ENCODE measurements at regions not wholly inside any gene's neighbourhood (a gene's known extent, or its start where the extent isn't known, plus 50 kb on each side); places are given as distances from the start of the nearest gene placed in this dataset.
A peak's percentile ranks its signal among the peaks of the same experiment; 100 is the strongest.

GRCh38 chr4:142961866-142962265 is 115.8 kb upstream of the INPP4B start:
- Histone ChIP-seq H3K4me2 (replicated peaks; ENCODE audit: extremely low read depth, low read length, poor library complexity, severe bottlenecking) (peak overlapping the region; percentile 56), H4K20me1 (ENCODE audit: insufficient read depth, low read length) (no peaks in the 10 kb centered on the region), H3K9me3 (replicated peaks in 1 of 2; ENCODE audit: control insufficient read depth in 1 of 2, insufficient read depth in 1 of 2, low read length in 2 of 2) (peaks cover 0 to 10% of the 10 kb centered on the region in 2 donors), H2AFZ (ENCODE audit: insufficient read depth, low read depth, low read length, poor library complexity, severe bottlenecking) (peak overlapping the region; percentile 19), H3K4me3 (replicated peaks in 1 of 3; ENCODE audit: low read depth in 2 of 3, low read length in 3 of 3) (peak overlapping the region in 1 of 3 experiments; percentile 44), H3K9ac (ENCODE audit: insufficient read depth, low read length, poor library complexity, severe bottlenecking) (peak overlapping the region; percentile 38), H3K36me3 (replicated peaks in 1 of 2; ENCODE audit: control insufficient read depth in 1 of 2, insufficient read depth in 2 of 2, low read length in 2 of 2) (no peaks in the 10 kb centered on the region), H3K79me2 (ENCODE audit: insufficient read depth, low read length) (no peaks in the 10 kb centered on the region), H3K27ac (ENCODE audit: low read depth in 1 of 2, low read length in 2 of 2) (peak overlapping the region; percentile 51 to 81), H3K4me1 (ENCODE audit: control insufficient read depth in 1 of 2, insufficient read depth in 2 of 2, low read length in 2 of 2) (peaks cover 38 to 40% of the 10 kb centered on the region in 2 donors), H3K27me3 (ENCODE audit: control insufficient read depth in 2 of 2, insufficient read depth in 2 of 2, low read length in 2 of 2) (no peaks in the 10 kb centered on the region)
- WGBS (ENCODE audit: insufficient coverage), result no CpG with 5 or more reads among the region's 1 CpG
- Mint-ChIP-seq H3K36me3 (peaks cover 2 to 8% of the 10 kb centered on the region in 2 donors), H3K27ac (peak overlapping the region; percentile 81 to 95 (median 92)), H3K27me3 (ENCODE audit: low read depth in 3 of 3) (no peaks in the 10 kb centered on the region), H3K4me1 (peaks cover 40% of the 10 kb centered on the region), H3K4me3 (peak overlapping the region in 1 of 2 donors; percentile 79), H3K9me3 (peaks cover 8 to 21% (median 11%) of the 10 kb centered on the region in 7 donors)
- intact Hi-C loops (cut with micrococcal nuclease), result no loop called here
- DNase-seq, result peak; percentile 73 to 79 (median 77)
- no peak for TF ChIP-seq CTCF (IDR thresholded peaks at IDR 0.05)

GRCh38 chr4:142974328-142974727 is 128.2 kb upstream of the INPP4B start:
- Histone ChIP-seq H3K4me2 (replicated peaks; ENCODE audit: extremely low read depth, low read length, poor library complexity, severe bottlenecking) (no peak overlapping the region), H3K9ac (ENCODE audit: insufficient read depth, low read length, poor library complexity, severe bottlenecking) (no peak overlapping the region), H3K4me1 (ENCODE audit: control insufficient read depth in 1 of 2, insufficient read depth in 2 of 2, low read length in 2 of 2) (no peaks in the 10 kb centered on the region), H4K20me1 (ENCODE audit: insufficient read depth, low read length) (no peaks in the 10 kb centered on the region), H3K27me3 (ENCODE audit: control insufficient read depth in 2 of 2, insufficient read depth in 2 of 2, low read length in 2 of 2) (no peaks in the 10 kb centered on the region), H3K4me3 (replicated peaks in 1 of 3; ENCODE audit: low read depth in 2 of 3, low read length in 3 of 3) (no peak overlapping the region), H3K9me3 (replicated peaks in 1 of 2; ENCODE audit: control insufficient read depth in 1 of 2, insufficient read depth in 1 of 2, low read length in 2 of 2) (no peaks in the 10 kb centered on the region), H2AFZ (ENCODE audit: insufficient read depth, low read depth, low read length, poor library complexity, severe bottlenecking) (no peak overlapping the region), H3K36me3 (replicated peaks in 1 of 2; ENCODE audit: control insufficient read depth in 1 of 2, insufficient read depth in 2 of 2, low read length in 2 of 2) (no peaks in the 10 kb centered on the region), H3K27ac (ENCODE audit: low read depth in 1 of 2, low read length in 2 of 2) (no peak overlapping the region), H3K79me2 (ENCODE audit: insufficient read depth, low read length) (no peaks in the 10 kb centered on the region)
- Mint-ChIP-seq H3K4me1 (peaks cover 2% of the 10 kb centered on the region), H3K9me3 (peaks cover 0 to 3% (median 0%) of the 10 kb centered on the region in 7 donors), H3K36me3 (no peaks in the 10 kb centered on the region), H3K27me3 (ENCODE audit: low read depth in 3 of 3) (peaks cover 0 to 2% (median 0%) of the 10 kb centered on the region in 3 donors), H3K4me3 (no peak overlapping the region), H3K27ac (no peak overlapping the region)
- intact Hi-C loops (cut with micrococcal nuclease), result no loop called here
- DNase-seq, result no peak
- no peak for TF ChIP-seq CTCF (IDR thresholded peaks at IDR 0.05)
